OCI-LY7 (cell line): ENCODE measurements at regions not wholly inside any gene's neighbourhood (a gene's known extent, or its start where the extent isn't known, plus 50 kb on each side); places are given as distances from the start of the nearest gene placed in this dataset.
"Not testable (repeated sequence)": the region's sequence is repeated elsewhere in the genome, so short reads cannot be mapped to it uniquely, and the experiment has no call there.

Experiments
- BruUV-seq: library from RNA; stranded (reverse); fragments of 400-500 nt; replicated peaks from 2 replicates; lab custom pipeline; 2021; lab: Mats Ljungman, UMichigan
- CTCF ChIA-PET: fragments of 300-600 bp; sonication (Branson Sonifier 250); formaldehyde crosslinking; loops from one replicate; lab custom pipeline; 2022; ENCODE audit warnings: antibody characterized with exemption; ENCODE audit not compliant: unreplicated experiment; lab: Charles Lee
- POLR2A ChIA-PET: fragments of 300-600 bp; sonication (Branson Sonifier 250); formaldehyde crosslinking; loops from one replicate; lab custom pipeline; 2022; ENCODE audit warnings: antibody characterized with exemption; lab: Charles Lee
- DNase-seq: peaks from one replicate; pipeline ENCODE4 v3.0.0-alpha.2; 2015; ENCODE audit warnings: low spot score
- H2AFZ ChIP-seq: fragments of 200-600 bp; sonication (generic), shearing (Covaris generic); 2 replicates; pipeline ENCODE4 v1.6.1; 2014; ENCODE audit warnings: mild to moderate bottlenecking, antibody characterized with exemption, low read length, moderate library complexity
- H3K27ac ChIP-seq: fragments of 200-600 bp; sonication (generic); 2 replicates; pipeline ENCODE4 v1.5.1; 2014; ENCODE audit warnings: mixed run types, low read depth, mild to moderate bottlenecking, moderate library complexity, low read length, inconsistent platforms; ENCODE audit not compliant: poor library complexity, severe bottlenecking
- H3K36me3 ChIP-seq: fragments of 200-600 bp; sonication (generic); 2 replicates; pipeline ENCODE4 v1.6.1; 2014; ENCODE audit warnings: mild to moderate bottlenecking, antibody characterized with exemption, low read length, moderate library complexity, mixed read lengths; ENCODE audit not compliant: insufficient read depth
- H3K4me1 ChIP-seq: fragments of 200-600 bp; sonication (generic); 2 replicates; pipeline ENCODE4 v1.5.1; 2014; ENCODE audit warnings: mild to moderate bottlenecking, low read length; ENCODE audit not compliant: insufficient read depth, poor library complexity, severe bottlenecking
- H3K4me2 ChIP-seq: fragments of 200-600 bp; sonication (generic); 2 replicates; pipeline ENCODE4 v1.6.1; 2014; ENCODE audit warnings: mild to moderate bottlenecking, low read length
- H3K4me3 ChIP-seq: fragments of 200-600 bp; sonication (generic); 2 replicates; pipeline ENCODE4 v1.5.1; 2014; ENCODE audit warnings: mild to moderate bottlenecking, low read depth, low read length; ENCODE audit not compliant: poor library complexity, severe bottlenecking
- H3K79me2 ChIP-seq: fragments of 200-600 bp; sonication (generic); 2 replicates; pipeline ENCODE4 v1.6.1; 2016; ENCODE audit warnings: low read depth, mild to moderate bottlenecking, low read length, moderate library complexity, mixed read lengths; ENCODE audit not compliant: insufficient read depth
- H3K9me2 ChIP-seq: fragments of 200-600 bp; sonication (generic); 2 replicates; pipeline ENCODE4 v1.6.1; 2016; ENCODE audit warnings: mild to moderate bottlenecking, low read length, mixed read lengths; ENCODE audit not compliant: insufficient read depth
- H3K9me3 ChIP-seq: fragments of 200-600 bp; sonication (generic); 2 replicates; pipeline ENCODE4 v1.6.1; 2014; ENCODE audit warnings: mild to moderate bottlenecking, mixed run types, low read length, mixed read lengths
- H4K20me1 ChIP-seq: fragments of 200-600 bp; sonication (generic); 2 replicates; pipeline ENCODE4 v1.6.1; 2014; ENCODE audit warnings: mild to moderate bottlenecking, antibody characterized with exemption, low read length, moderate library complexity, mixed read lengths; ENCODE audit not compliant: insufficient read depth
- EZH2phosphoT487 ChIP-seq: fragments of 200-600 bp; sonication (generic); IDR thresholded peaks from 2 replicates; pipeline ENCODE4 v1.6.1; 2018; ENCODE audit warnings: low read depth, borderline replicate concordance, mild to moderate bottlenecking, mixed run types, antibody characterized with exemption, low read length, moderate library complexity, mixed read lengths
- intact Hi-C: fragments of 100-400 bp; cut with micrococcal nuclease; formaldehyde crosslinking; loops from one replicate; pipeline ENCODE4 v1.10.0; 2022; ENCODE audit not compliant: unreplicated experiment
- TF ChIP-seq, protein P1 (sequence below): fragments of 200-600 bp; sonication (generic); conservative IDR thresholded peaks from 2 replicates; pipeline ENCODE4 v1.5.1; 2014; ENCODE audit warnings: mild to moderate bottlenecking, antibody characterized with exemption, low read length, moderate library complexity, mixed read lengths

- no peak overlapping the region for H3K27ac ChIP-seq
- intact Hi-C loops, result no loop called here
- H3K9me2 ChIP-seq, result no peaks in the 10 kb centered on the region
- no peak overlapping the region for H2AFZ ChIP-seq
- no peak for DNase-seq
- no peak for TF ChIP-seq EZH2phosphoT487
- TF ChIP-seq, protein P1, sequence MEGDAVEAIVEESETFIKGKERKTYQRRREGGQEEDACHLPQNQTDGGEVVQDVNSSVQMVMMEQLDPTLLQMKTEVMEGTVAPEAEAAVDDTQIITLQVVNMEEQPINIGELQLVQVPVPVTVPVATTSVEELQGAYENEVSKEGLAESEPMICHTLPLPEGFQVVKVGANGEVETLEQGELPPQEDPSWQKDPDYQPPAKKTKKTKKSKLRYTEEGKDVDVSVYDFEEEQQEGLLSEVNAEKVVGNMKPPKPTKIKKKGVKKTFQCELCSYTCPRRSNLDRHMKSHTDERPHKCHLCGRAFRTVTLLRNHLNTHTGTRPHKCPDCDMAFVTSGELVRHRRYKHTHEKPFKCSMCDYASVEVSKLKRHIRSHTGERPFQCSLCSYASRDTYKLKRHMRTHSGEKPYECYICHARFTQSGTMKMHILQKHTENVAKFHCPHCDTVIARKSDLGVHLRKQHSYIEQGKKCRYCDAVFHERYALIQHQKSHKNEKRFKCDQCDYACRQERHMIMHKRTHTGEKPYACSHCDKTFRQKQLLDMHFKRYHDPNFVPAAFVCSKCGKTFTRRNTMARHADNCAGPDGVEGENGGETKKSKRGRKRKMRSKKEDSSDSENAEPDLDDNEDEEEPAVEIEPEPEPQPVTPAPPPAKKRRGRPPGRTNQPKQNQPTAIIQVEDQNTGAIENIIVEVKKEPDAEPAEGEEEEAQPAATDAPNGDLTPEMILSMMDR, result no peak
- no peaks in the 10 kb centered on the region for H3K36me3 ChIP-seq
- H4K20me1 ChIP-seq, result no peaks in the 10 kb centered on the region
- no peak overlapping the region for H3K4me3 ChIP-seq
- POLR2A ChIA-PET, result no interaction called here
- no peak overlapping the region for H3K4me2 ChIP-seq
- H3K4me1 ChIP-seq, result no peaks in the 10 kb centered on the region
- no TSS peak for BruUV-seq
- no peaks in the 10 kb centered on the region for H3K79me2 ChIP-seq
- H3K9me3 ChIP-seq, result no peaks in the 10 kb centered on the region
- CTCF ChIA-PET, result no interaction called here
These were observed 65.9 kb upstream of the EFNA5 start for GRCh38 chr5:107736638-107737037.

- BruUV-seq, DNase-seq, H3K4me3 ChIP-seq, H3K4me1 ChIP-seq, H2AFZ ChIP-seq, H3K9me3 ChIP-seq, CTCF ChIA-PET, POLR2A ChIA-PET, H3K36me3 ChIP-seq, H3K27ac ChIP-seq, intact Hi-C loops, H3K79me2 ChIP-seq, H4K20me1 ChIP-seq, H3K4me2 ChIP-seq, H3K9me2 ChIP-seq: not testable (repeated sequence)
These were observed 65.4 kb upstream of the EFNA5 start for GRCh38 chr5:107736089-107736488.

DNA sequence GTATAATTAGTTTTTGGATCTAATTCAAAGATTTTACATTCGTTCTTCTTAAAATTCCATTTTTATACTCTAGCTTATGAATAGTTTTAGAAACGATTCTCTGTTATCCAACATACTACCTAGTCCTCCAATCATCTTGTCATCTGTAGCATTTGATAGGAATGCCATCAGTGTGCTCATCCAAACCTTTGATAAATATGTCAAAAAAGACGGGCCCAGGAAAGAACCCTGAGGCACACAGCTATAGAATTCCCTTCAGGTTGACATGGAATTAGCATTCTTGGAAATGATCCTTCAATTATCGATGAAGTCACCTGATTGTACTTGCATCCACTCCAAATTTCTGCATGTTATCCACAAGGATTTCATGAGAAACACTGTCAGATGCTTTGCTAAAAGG lies 64.8 kb upstream of the EFNA5 start:
- no peak for DNase-seq
- no TSS peak for BruUV-seq

More for the DNA sequence above, 64.8 kb upstream of the EFNA5 start:
- ChIA-PET CTCF (no interaction called here), POLR2A (interaction anchor here (0.7 kb wide), 1 partner anchor 165 kb away, joined by 3 read pairs; no protein-coding TSS in a partner anchor)
- H3K4me2 ChIP-seq, result no peak overlapping the region
- no peaks in the 10 kb centered on the region for H3K9me2 ChIP-seq
- TF ChIP-seq, protein P1, result no peak
- TF ChIP-seq EZH2phosphoT487, result no peak
- H3K4me3 ChIP-seq, result no peak overlapping the region
- no peak overlapping the region for H3K27ac ChIP-seq
- no peaks in the 10 kb centered on the region for H3K79me2 ChIP-seq
- intact Hi-C loops, result no loop called here
- no peaks in the 10 kb centered on the region for H3K9me3 ChIP-seq
- H2AFZ ChIP-seq, result no peak overlapping the region
- no peaks in the 10 kb centered on the region for H4K20me1 ChIP-seq
- no peaks in the 10 kb centered on the region for H3K4me1 ChIP-seq
- H3K36me3 ChIP-seq, result no peaks in the 10 kb centered on the region
